PC-3 (cell line): ENCODE measurements at regions not wholly inside any gene's neighbourhood (a gene's known extent, or its start where the extent isn't known, plus 50 kb on each side); places are given as distances from the start of the nearest gene placed in this dataset.

Experiments
- ATAC-seq: fragments of 200-7000 bp; cut with Tn5 transposase; 2 replicates; pipeline ENCODE4 v1.9.1; 2020; ENCODE audit warnings: mild to moderate bottlenecking, moderate library complexity
- BruUV-seq: library from RNA; stranded (reverse); fragments of 400-500 nt; replicated peaks from 2 replicates; lab custom pipeline; 2021; lab: Mats Ljungman, UMichigan
- CTCF ChIA-PET: fragments of 300-600 bp; sonication (Branson Sonifier 250); formaldehyde crosslinking; loops from one replicate; lab custom pipeline; 2022; ENCODE audit warnings: antibody characterized with exemption; lab: Charles Lee
- POLR2A ChIA-PET: fragments of 300-600 bp; sonication (Branson Sonifier 250); formaldehyde crosslinking; loops from one replicate; lab custom pipeline; 2022; ENCODE audit warnings: antibody characterized with exemption; ENCODE audit not compliant: unreplicated experiment; lab: Charles Lee
- DNase-seq: peaks from one replicate; pipeline ENCODE4 v3.0.0-alpha.2; 2015
- H2AFZ ChIP-seq: fragments of 300-600 bp; sonication (generic); 2 replicates; pipeline ENCODE4 v1.6.0; 2016; ENCODE audit warnings: antibody characterized with exemption, low read length
- H3F3A ChIP-seq: fragments of 300-600 bp; sonication (generic); one replicate; pipeline ENCODE4 v1.6.0; 2017; ENCODE audit warnings: antibody characterized with exemption, low read length, control low read depth, mild to moderate bottlenecking; ENCODE audit not compliant: unreplicated experiment
- H3K27ac ChIP-seq: fragments of 300-600 bp; sonication (generic); 2 replicates; pipeline ENCODE4 v1.5.1; 2016; ENCODE audit warnings: mild to moderate bottlenecking, low read length
- H3K27me3 ChIP-seq: fragments of 300-600 bp; sonication (generic); 2 replicates; pipeline ENCODE4 v1.6.1; 2016; ENCODE audit warnings: low read length, mixed read lengths
- H3K36me3 ChIP-seq: fragments of 300-600 bp; sonication (generic); 2 replicates; pipeline ENCODE4 v1.6.1; 2016; ENCODE audit warnings: low read depth, mixed run types, low read length, mixed read lengths
- H3K4me1 ChIP-seq: fragments of 300-600 bp; sonication (generic); 2 replicates; pipeline ENCODE4 v1.5.1; 2016; ENCODE audit warnings: low read length; ENCODE audit not compliant: insufficient read depth
- H3K4me2 ChIP-seq: fragments of 300-600 bp; sonication (generic); 2 replicates; pipeline ENCODE4 v1.6.0; 2016; ENCODE audit warnings: low read length
- H3K4me3 ChIP-seq: fragments of 300-600 bp; sonication (generic); 2 replicates; pipeline ENCODE4 v1.5.1; 2016; ENCODE audit warnings: mild to moderate bottlenecking, low read length, mixed read lengths
- H3K79me2 ChIP-seq: fragments of 300-600 bp; sonication (generic); 2 replicates; pipeline ENCODE4 v1.6.1; 2017; ENCODE audit warnings: low read length, mixed read lengths
- H3K9ac ChIP-seq: fragments of 300-600 bp; sonication (generic); 2 replicates; pipeline ENCODE4 v1.6.0; 2016; ENCODE audit warnings: mild to moderate bottlenecking, low read length
- H3K9me2 ChIP-seq: fragments of 300-600 bp; sonication (generic); replicated peaks from 2 replicates; pipeline ENCODE4 v1.6.1; 2016; ENCODE audit warnings: mixed run types, low read length, mixed read lengths
- H3K9me3 ChIP-seq: fragments of 300-600 bp; sonication (generic); 2 replicates; pipeline ENCODE4 v1.6.1; 2016; ENCODE audit warnings: low read length, mixed read lengths
- H4K20me1 ChIP-seq: fragments of 300-600 bp; sonication (generic); 2 replicates; pipeline ENCODE4 v1.6.1; 2016; ENCODE audit warnings: low read length, mixed read lengths
- CTCF ChIP-seq: fragments of 300-600 bp; sonication (generic); conservative IDR thresholded peaks from 2 replicates; pipeline ENCODE4 v1.5.1; 2017; ENCODE audit warnings: antibody characterized with exemption, low read depth, mild to moderate bottlenecking, low read length
- EZH2 ChIP-seq: fragments of 300-600 bp; sonication (generic); IDR thresholded peaks from one replicate; pipeline ENCODE4 v1.6.1; 2017; ENCODE audit warnings: antibody characterized with exemption, mild to moderate bottlenecking, low read length; ENCODE audit not compliant: unreplicated experiment
- EZH2phosphoT487 ChIP-seq: fragments of 300-600 bp; sonication (generic); IDR thresholded peaks from 2 replicates; pipeline ENCODE4 v1.6.1; 2018; ENCODE audit warnings: mild to moderate bottlenecking, antibody characterized with exemption, low read length, borderline replicate concordance
- intact Hi-C: fragments of 100-400 bp; cut with micrococcal nuclease; formaldehyde crosslinking; loops from 2 replicates; pipeline ENCODE4 v1.9.0; 2023

DNA sequence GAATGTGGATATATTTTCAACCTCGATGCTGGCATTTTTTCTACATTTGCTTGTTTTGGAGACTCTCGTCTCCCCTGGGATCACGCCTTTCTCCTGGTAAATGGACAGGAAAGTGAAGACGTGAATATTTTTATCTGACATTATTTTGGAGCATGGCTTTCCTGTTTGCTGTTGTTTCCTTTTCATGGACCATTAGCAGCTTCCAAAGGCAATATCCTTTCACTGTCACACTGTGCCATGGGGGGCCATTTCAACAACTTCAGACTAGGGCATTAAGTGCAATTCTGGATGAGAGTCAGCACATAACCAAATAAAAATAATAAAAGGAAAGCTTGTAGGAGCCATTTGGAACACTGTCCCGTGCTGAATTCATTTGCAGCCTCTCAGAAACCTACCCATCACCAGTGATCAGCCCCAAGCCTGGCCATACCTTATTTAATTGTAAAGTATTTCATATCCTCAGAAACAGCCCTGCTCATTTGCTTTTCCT, 75.9 kb upstream of the NEUROD6 start:
- Histone ChIP-seq H4K20me1 (no peaks in the 10 kb centered on the region), H3F3A (no peaks in the 10 kb centered on the region), H3K4me2 (no peak overlapping the region), H3K27ac (no peak overlapping the region), H2AFZ (no peak overlapping the region), H3K4me1 (peaks cover 30% of the 10 kb centered on the region), H3K36me3 (no peaks in the 10 kb centered on the region), H3K27me3 (no peaks in the 10 kb centered on the region), H3K79me2 (no peaks in the 10 kb centered on the region), H3K9me3 (no peaks in the 10 kb centered on the region), H3K9ac (no peak overlapping the region), H3K9me2 (no peaks in the 10 kb centered on the region), H3K4me3 (no peak overlapping the region)
- intact Hi-C loops, result no loop called here
- no peak for ATAC-seq
- TF ChIP-seq EZH2phosphoT487 (no peak), EZH2 (no peak), CTCF (no peak)
- no peak for DNase-seq
- ChIA-PET POLR2A (no interaction called here), CTCF (no interaction called here)
- BruUV-seq, result no TSS peak

GRCh38 chr7:31418928-31419327, 78.4 kb upstream of the NEUROD6 start:
- TF ChIP-seq CTCF, result no peak
- TF ChIP-seq EZH2, result no peak
- TF ChIP-seq EZH2phosphoT487, result no peak
- Histone ChIP-seq H3K4me1 (peaks cover 22% of the 10 kb centered on the region), H3K36me3 (no peaks in the 10 kb centered on the region), H3K4me2 (peak overlapping the region; percentile 42), H4K20me1 (no peaks in the 10 kb centered on the region), H3K4me3 (no peak overlapping the region), H3K79me2 (no peaks in the 10 kb centered on the region), H3K9ac (no peak overlapping the region), H3K27me3 (no peaks in the 10 kb centered on the region), H3K9me2 (no peaks in the 10 kb centered on the region), H3K27ac (no peak overlapping the region), H3F3A (no peaks in the 10 kb centered on the region), H3K9me3 (no peaks in the 10 kb centered on the region), H2AFZ (no peak overlapping the region)
- BruUV-seq, result no TSS peak
- ChIA-PET POLR2A (interaction anchor here (0.6 kb wide), 1 partner anchor 1345 kb away, joined by 4 read pairs; no protein-coding TSS in a partner anchor), CTCF (no interaction called here)
- DNase-seq, result peak; percentile 64
- intact Hi-C loops, result no loop called here
- peak; percentile 59 for ATAC-seq

DNA sequence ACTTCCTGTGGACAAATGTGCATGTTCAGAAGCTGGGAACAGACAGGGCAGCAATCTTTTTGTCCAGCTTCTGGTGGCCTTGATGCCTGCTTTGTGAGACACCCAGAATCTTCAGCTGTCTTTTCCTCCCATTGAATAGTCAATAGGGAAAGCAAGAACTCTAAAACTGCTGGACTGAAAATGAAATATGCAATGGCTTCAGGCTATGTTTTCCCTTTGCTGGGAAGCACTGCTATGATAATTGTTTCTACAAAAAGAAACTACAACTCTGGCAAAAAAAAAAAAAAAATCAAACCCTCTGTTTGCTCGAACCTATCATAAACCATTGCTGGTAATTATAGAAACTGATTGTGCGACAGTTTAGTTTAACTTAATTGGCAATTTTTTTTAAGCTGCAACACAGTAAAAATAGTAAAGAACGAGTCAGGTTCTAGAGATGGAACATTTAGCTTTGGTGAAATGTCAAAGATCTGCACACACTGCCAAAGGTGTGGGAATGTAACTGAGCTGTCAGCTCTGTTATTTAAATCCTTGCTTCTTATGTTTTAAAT, 79.1 kb upstream of the NEUROD6 start:
- Histone ChIP-seq H3K27me3 (no peaks in the 10 kb centered on the region), H3K4me2 (peak overlapping the region; percentile 42), H2AFZ (no peak overlapping the region), H3K9ac (no peak overlapping the region), H3K27ac (no peak overlapping the region), H4K20me1 (no peaks in the 10 kb centered on the region), H3K36me3 (no peaks in the 10 kb centered on the region), H3F3A (no peaks in the 10 kb centered on the region), H3K79me2 (no peaks in the 10 kb centered on the region), H3K9me2 (no peaks in the 10 kb centered on the region), H3K4me1 (peaks cover 22% of the 10 kb centered on the region), H3K9me3 (no peaks in the 10 kb centered on the region), H3K4me3 (no peak overlapping the region)
- no peak for DNase-seq
- no peak for ATAC-seq
- ChIA-PET POLR2A (no interaction called here), CTCF (no interaction called here)
- TF ChIP-seq CTCF (no peak), EZH2phosphoT487 (no peak), EZH2 (no peak)
- intact Hi-C loops, result no loop called here
- no TSS peak for BruUV-seq
